Lower leg skin (tissue), 4 donors: ENCODE measurements at regions not wholly inside any gene's neighbourhood (a gene's known extent, or its start where the extent isn't known, plus 50 kb on each side); places are given as distances from the start of the nearest gene placed in this dataset.
A peak's percentile ranks its signal among the peaks of the same experiment; 100 is the strongest.

Experiments used
- DNase-seq, 2 donors: peaks; one replicate each; pipeline ENCODE4 v3.0.0-alpha.2; 2019; ENCODE audit warnings: low spot score in 2 of 2
- H3K4me3 ChIP-seq: fragments of 200-600 bp; sonication (generic); 2 replicates; pipeline ENCODE4 v1.5.1; 2017; ENCODE audit warnings: mild to moderate bottlenecking, low read depth; ENCODE audit not compliant: poor library complexity, severe bottlenecking
- POLR2A ChIP-seq, 2 donors: fragments of 450-650 bp; IDR thresholded peaks; one replicate each; pipeline ENCODE4 v1.6.1; 2016 to 2017; ENCODE audit warnings: antibody characterized with exemption in 2 of 2, mild to moderate bottlenecking in 1 of 2, moderate library complexity in 1 of 2
- WGBS, 2 donors: methylation state at CpG; one replicate each; pipeline ENCODE4 v1.1.5; 2018; 5-methylcytosine and 5-hydroxymethylcytosine counted together
- intact Hi-C: fragments of 100-400 bp; cut with DNase I; formaldehyde crosslinking; loops from one replicate; pipeline ENCODE4 v1.15.0; 2023; ENCODE audit warnings: low total_unique reads
- TF ChIP-seq, protein P1 (sequence below), 3 donors: fragments of 450-650 bp; IDR thresholded peaks; one replicate each; pipeline ENCODE4 v1.5.1; 2016; ENCODE audit warnings: antibody characterized with exemption in 3 of 3, mild to moderate bottlenecking in 3 of 3, moderate library complexity in 2 of 3

GRCh38 chr17:77721846-77722160, 236.7 kb upstream of the TNRC6C start:
- DNase-seq = peak in 1 of 2 donors; percentile 34
- 67 to 73% methylated on average over 3 of the region's 3 CpGs for WGBS, 2 donors
- TF ChIP-seq, protein P1, sequence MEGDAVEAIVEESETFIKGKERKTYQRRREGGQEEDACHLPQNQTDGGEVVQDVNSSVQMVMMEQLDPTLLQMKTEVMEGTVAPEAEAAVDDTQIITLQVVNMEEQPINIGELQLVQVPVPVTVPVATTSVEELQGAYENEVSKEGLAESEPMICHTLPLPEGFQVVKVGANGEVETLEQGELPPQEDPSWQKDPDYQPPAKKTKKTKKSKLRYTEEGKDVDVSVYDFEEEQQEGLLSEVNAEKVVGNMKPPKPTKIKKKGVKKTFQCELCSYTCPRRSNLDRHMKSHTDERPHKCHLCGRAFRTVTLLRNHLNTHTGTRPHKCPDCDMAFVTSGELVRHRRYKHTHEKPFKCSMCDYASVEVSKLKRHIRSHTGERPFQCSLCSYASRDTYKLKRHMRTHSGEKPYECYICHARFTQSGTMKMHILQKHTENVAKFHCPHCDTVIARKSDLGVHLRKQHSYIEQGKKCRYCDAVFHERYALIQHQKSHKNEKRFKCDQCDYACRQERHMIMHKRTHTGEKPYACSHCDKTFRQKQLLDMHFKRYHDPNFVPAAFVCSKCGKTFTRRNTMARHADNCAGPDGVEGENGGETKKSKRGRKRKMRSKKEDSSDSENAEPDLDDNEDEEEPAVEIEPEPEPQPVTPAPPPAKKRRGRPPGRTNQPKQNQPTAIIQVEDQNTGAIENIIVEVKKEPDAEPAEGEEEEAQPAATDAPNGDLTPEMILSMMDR (IDR thresholded peaks at IDR 0.05) = no peak
- TF ChIP-seq POLR2A (IDR thresholded peaks at IDR 0.05) = no peak
- H3K4me3 ChIP-seq = no peak overlapping the region
- intact Hi-C loops = no loop called here

GRCh38 chr17:77722366-77722765, 236.1 kb upstream of the TNRC6C start:
- intact Hi-C loops = no loop called here
- H3K4me3 ChIP-seq = no peak overlapping the region
- TF ChIP-seq POLR2A (IDR thresholded peaks at IDR 0.05) = no peak
- TF ChIP-seq, protein P1 (IDR thresholded peaks at IDR 0.05) = no peak
- DNase-seq = peak in 1 of 2 donors; percentile 72
- 95 to 97% methylated on average over 8 of the region's 8 CpGs for WGBS, 2 donors

DNA sequence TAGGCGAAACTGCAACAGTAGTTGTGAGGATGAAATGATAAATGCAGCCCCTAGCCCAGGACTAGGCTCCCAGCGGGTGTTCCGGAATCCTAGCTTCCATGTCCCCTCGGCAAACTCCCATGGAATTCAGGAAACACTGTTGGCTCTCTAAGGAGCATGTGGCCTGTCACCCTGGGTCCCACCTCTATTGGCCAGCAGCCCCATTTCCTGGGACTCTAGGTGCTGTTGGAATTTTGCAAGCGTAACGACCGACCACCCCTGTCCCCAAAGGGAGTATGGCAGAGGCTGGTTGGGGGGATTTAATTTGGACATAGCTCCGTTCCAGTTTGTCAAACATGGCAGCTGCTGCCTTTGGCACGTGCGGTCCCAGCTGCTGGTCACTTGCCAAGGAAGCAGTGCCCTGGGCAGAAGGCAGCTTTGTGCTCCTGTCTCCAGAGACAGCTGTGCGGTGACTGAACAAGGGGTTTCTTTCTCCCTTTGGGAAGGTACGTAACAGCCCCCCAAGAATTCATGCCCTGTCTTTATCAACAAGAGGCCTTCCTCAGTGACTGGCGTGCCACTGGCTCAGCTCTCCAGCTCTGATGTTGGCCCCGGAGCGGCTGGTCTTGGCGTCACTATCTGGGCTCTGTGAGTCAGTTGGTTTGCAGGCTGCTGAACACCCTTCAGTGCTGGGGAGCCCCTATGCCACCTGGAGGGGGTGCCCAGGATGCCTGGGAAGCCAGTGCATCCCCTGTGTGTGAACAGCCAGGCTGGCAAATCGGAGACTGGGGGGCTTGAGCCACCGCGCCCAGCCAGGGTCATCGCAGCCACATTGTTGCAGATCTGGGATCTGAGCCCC, 235.2 kb upstream of the TNRC6C start:
- H3K4me3 ChIP-seq = no peak overlapping the region
- peak in 1 of 2 donors; percentile 66 for DNase-seq
- intact Hi-C loops = no loop called here
- TF ChIP-seq, protein P1 (IDR thresholded peaks at IDR 0.05) = no peak
- no peak for TF ChIP-seq POLR2A (IDR thresholded peaks at IDR 0.05)
- WGBS, 2 donors = 75 to 78% methylated on average over 20 of the region's 20 CpGs

- no peak for TF ChIP-seq POLR2A (IDR thresholded peaks at IDR 0.05)
- TF ChIP-seq, protein P1 (IDR thresholded peaks at IDR 0.05) = no peak
- intact Hi-C loops = no loop called here
- H3K4me3 ChIP-seq = no peak overlapping the region
- DNase-seq = peak in 1 of 2 donors; percentile 75
- WGBS, 2 donors = 83 to 89% methylated on average over 19 to 22 of the region's 22 CpGs
These were observed 234.3 kb upstream of the TNRC6C start for GRCh38 chr17:77723909-77724875.

DNA sequence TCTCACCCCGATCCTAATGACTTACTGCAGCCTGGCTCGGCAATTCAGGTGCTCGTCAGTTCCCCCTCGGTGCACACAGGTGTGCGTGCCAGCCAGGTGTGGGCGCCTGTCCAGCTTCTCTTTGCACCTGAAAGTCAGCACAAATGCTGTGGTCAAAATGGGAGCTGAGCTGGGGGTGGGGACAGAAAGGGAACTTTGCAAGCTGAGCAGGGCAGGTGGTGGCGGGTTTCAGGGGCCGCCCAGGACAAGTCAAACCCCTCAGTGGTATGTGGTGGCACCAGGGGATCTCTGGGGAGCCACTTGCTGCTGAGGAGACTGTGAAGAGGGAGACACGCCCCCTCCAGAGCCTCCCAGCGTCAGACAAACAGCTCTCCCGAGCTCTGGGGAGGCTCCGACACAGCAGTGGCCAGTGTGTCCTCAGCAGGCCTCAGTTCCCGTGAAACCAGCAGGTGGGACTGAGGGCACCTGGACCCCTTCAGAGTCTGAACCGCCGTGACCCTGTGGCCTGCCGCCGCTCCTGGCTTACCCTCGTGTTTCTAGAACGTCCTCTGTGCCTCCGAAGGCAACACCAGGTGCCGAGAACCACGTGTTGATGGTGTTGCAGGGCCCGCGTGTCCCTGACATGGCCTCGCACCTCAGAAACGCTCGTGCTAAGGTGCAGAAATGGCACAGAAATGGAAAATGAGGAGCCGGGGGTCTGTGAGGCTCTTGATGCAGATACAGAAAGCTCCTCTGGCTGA, 233.5 kb upstream of the TNRC6C start:
- TF ChIP-seq POLR2A (IDR thresholded peaks at IDR 0.05) = no peak
- TF ChIP-seq, protein P1 (IDR thresholded peaks at IDR 0.05) = no peak
- 85 to 88% methylated on average over 28 of the region's 28 CpGs for WGBS, 2 donors
- intact Hi-C loops = no loop called here
- DNase-seq = peak in 1 of 2 donors; percentile 73
- no peak overlapping the region for H3K4me3 ChIP-seq
